Transverse colon (tissue), 3 donors: ENCODE measurements at regions not wholly inside any gene's neighbourhood (a gene's known extent, or its start where the extent isn't known, plus 50 kb on each side); places are given as distances from the start of the nearest gene placed in this dataset.
A peak's percentile ranks its signal among the peaks of the same experiment; 100 is the strongest.

Experiments
- EP300 ChIP-seq: sonication (generic); formaldehyde crosslinking; IDR thresholded peaks from one replicate; pipeline ENCODE4 v1.6.1; 2017; ENCODE audit warnings: antibody characterized with exemption, low read depth
- POLR2A ChIP-seq: fragments of 450-650 bp; IDR thresholded peaks from one replicate; pipeline ENCODE4 v1.6.1; 2016; ENCODE audit warnings: antibody characterized with exemption, mild to moderate bottlenecking, moderate library complexity
- TF ChIP-seq, protein P1 (sequence below), 5 experiments: fragments of 200-600 bp in 3 of 5; fragments of 450-650 bp in 2 of 5; sonication (generic) in 3 of 5; IDR thresholded peaks; 1 replicate in 2 of 5; 2 replicates in 3 of 5; pipeline ENCODE4 v1.5.1; 2016 to 2017; ENCODE audit warnings: antibody characterized with exemption in 5 of 5, inconsistent platforms in 3 of 5, mild to moderate bottlenecking in 2 of 5, moderate library complexity in 1 of 5

DNA sequence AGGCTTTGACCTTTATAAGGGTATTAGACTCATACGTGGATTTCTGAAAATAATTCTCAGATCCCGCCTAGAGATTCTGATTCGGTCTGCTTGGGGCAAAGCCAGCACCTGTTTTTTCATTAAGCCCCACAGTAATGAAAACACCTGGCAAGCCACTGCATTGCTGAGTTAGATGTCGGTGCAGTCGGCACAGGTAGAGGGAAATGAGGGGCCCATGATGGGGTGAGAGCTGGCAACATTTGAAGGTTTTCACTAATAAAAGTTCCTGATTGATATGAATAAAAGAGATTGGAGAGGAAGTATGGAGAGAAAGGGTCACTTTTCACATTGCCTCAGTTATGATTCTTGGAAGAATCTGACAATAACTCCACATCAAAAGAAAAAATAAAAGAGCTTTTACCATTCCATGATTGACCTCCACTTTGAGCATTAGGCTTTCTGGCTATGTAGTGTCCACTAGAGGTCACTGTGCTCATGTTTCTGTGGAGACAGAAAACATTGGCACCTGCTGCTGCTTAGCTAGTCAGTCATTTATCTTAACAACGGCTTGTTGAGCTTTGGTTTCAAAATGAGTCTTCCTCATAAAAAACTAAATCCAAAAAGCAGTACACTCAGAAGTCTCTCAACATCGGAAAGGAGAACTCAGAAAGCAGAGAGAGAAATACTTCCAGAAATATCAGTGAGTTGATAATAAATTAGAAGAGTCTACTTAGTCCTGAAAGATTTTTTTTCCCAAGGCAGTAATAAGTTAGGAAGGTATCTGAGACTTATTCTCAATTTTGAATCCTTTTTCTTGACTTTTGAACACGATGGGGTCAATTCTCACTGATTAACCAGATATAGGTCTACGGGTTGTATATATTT, 53.3 kb upstream of the KLHL31 start:
- TF ChIP-seq, protein P1, sequence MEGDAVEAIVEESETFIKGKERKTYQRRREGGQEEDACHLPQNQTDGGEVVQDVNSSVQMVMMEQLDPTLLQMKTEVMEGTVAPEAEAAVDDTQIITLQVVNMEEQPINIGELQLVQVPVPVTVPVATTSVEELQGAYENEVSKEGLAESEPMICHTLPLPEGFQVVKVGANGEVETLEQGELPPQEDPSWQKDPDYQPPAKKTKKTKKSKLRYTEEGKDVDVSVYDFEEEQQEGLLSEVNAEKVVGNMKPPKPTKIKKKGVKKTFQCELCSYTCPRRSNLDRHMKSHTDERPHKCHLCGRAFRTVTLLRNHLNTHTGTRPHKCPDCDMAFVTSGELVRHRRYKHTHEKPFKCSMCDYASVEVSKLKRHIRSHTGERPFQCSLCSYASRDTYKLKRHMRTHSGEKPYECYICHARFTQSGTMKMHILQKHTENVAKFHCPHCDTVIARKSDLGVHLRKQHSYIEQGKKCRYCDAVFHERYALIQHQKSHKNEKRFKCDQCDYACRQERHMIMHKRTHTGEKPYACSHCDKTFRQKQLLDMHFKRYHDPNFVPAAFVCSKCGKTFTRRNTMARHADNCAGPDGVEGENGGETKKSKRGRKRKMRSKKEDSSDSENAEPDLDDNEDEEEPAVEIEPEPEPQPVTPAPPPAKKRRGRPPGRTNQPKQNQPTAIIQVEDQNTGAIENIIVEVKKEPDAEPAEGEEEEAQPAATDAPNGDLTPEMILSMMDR (IDR thresholded peaks at IDR 0.05), result peak; percentile 65 to 87 (median 76)
- TF ChIP-seq POLR2A (no peak), EP300 (no peak)
